ENCODE measurements at regions not wholly inside any gene's neighbourhood (a gene's known extent, or its start where the extent isn't known, plus 50 kb on each side); places are given as distances from the start of the nearest gene placed in this dataset.

DNA sequence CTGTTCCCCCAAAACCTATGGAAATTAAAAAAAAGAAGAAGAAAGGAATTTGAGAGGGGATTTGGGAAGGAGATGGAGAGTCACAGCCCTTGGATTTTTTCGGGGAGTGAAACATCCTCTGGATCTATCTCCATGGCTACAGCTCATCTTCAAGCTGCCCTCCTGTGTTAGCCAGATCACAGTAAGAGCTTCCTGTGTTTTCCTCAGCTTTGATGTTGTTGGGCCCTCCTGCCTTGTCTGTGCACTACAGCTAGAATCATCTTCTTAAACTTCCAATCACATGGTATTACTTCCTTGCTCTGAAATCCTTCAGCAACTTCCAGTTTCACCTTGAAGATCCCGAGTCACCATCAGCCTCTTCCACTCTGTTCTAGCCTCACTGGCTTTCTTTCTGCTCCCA is 207.8 kb upstream of the ZFP64 start (continued):
- TF ChIP-seq NR2F1 (CRISPR knock-in tag; IDR thresholded peaks at IDR 0.05) = no peak
- no peak for TF ChIP-seq HMG20A (CRISPR knock-in tag; IDR thresholded peaks at IDR 0.05; ENCODE audit: borderline replicate concordance)
- TF ChIP-seq ZNF12 (CRISPR knock-in tag; IDR thresholded peaks at IDR 0.05) = no peak
- TF ChIP-seq, protein P1, sequence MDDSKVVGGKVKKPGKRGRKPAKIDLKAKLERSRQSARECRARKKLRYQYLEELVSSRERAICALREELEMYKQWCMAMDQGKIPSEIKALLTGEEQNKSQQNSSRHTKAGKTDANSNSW (CRISPR knock-in tag; IDR thresholded peaks at IDR 0.05; ENCODE audit: borderline replicate concordance) = no peak

DNA sequence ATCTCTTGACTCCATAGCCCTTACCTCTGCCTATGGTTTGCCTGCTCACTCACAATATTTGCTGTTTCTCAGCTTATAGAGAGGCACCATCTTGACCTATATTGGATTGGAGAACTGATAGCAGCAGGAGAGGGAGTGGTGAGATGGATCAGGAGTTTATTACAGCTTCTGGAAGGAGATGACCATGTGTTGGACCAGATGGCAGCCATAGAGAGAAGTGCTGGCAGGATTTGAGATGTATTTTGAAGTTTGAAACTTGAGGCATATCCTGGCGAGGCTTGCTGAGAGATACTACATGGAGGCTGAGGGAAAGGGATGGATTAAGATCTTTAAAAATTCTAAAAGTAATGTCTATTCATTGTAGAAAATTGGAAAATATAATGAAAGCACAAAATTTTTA is 198.0 kb upstream of the ZFP64 start:
- WGBS (ENCODE audit: low lambda C conversion rate) = 4% methylated on average over 1 of the region's 1 CpG

More for the DNA sequence above, 198.0 kb upstream of the ZFP64 start:
- Histone ChIP-seq H2AFZ (ENCODE audit: low read length) (no peak overlapping the region), H3K4me2 (ENCODE audit: low read depth, low read length) (no peak overlapping the region), H3K79me2 (ENCODE audit: insufficient read depth, low read length) (no peaks in the 10 kb centered on the region), H3K9ac (ENCODE audit: insufficient read depth, low read depth, low read length) (no peak overlapping the region), H3K4me1 (ENCODE audit: insufficient read depth, low read length) (no peaks in the 10 kb centered on the region), H3K36me3 (replicated peaks in 1 of 2; ENCODE audit: control insufficient read depth in 1 of 2, insufficient read depth in 2 of 2, low read length in 2 of 2) (no peaks in the 10 kb centered on the region), H3K9me3 (ENCODE audit: low read length) (no peaks in the 10 kb centered on the region), H4K20me1 (ENCODE audit: insufficient read depth, low read length) (no peaks in the 10 kb centered on the region), H3K27me3 (ENCODE audit: control insufficient read depth in 1 of 2, insufficient read depth in 2 of 2, low read length in 2 of 2) (no peaks in the 10 kb centered on the region), H3K27ac (ENCODE audit: extremely low read length, insufficient read depth, low read length) (no peak overlapping the region), H3K4me3 (replicated peaks in 1 of 3; ENCODE audit: insufficient read depth in 1 of 3, low read depth in 2 of 3, low read length in 3 of 3) (no peak overlapping the region)
- BruUV-seq (replicated peaks) = no TSS peak
- no peak for FAIRE-seq
- ATAC-seq = no peak
- no peak for DNase-seq (ENCODE audit: low spot score)
- ChIA-PET POLR2A (no interaction called here), CTCF (ENCODE audit: low intra/inter-chr PET ratio, low total read pairs) (no interaction called here)
- no peak for TF ChIP-seq BRCA1 (CRISPR knock-in tag; IDR thresholded peaks at IDR 0.05)
- TF ChIP-seq PHF20 (CRISPR knock-in tag; IDR thresholded peaks at IDR 0.05) = no peak
- TF ChIP-seq ZNF138 (CRISPR knock-in tag; IDR thresholded peaks at IDR 0.05; ENCODE audit: low read depth) = no peak
- no peak for TF ChIP-seq TBP (CRISPR knock-in tag; IDR thresholded peaks at IDR 0.05)
- TF ChIP-seq ZNF605 (CRISPR knock-in tag; IDR thresholded peaks at IDR 0.05) = no peak
- no peak for TF ChIP-seq ZNF572 (CRISPR knock-in tag; IDR thresholded peaks at IDR 0.05)
- TF ChIP-seq RBFOX2 (IDR thresholded peaks at IDR 0.05; ENCODE audit: low read depth, low read length) = no peak
- no peak for TF ChIP-seq KDM2A (CRISPR knock-in tag; IDR thresholded peaks at IDR 0.05; ENCODE audit: borderline replicate concordance, low read depth)
- TF ChIP-seq, protein P2, sequence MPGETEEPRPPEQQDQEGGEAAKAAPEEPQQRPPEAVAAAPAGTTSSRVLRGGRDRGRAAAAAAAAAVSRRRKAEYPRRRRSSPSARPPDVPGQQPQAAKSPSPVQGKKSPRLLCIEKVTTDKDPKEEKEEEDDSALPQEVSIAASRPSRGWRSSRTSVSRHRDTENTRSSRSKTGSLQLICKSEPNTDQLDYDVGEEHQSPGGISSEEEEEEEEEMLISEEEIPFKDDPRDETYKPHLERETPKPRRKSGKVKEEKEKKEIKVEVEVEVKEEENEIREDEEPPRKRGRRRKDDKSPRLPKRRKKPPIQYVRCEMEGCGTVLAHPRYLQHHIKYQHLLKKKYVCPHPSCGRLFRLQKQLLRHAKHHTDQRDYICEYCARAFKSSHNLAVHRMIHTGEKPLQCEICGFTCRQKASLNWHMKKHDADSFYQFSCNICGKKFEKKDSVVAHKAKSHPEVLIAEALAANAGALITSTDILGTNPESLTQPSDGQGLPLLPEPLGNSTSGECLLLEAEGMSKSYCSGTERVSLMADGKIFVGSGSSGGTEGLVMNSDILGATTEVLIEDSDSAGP (CRISPR knock-in tag; IDR thresholded peaks at IDR 0.05; ENCODE audit: borderline replicate concordance) = no peak
- TF ChIP-seq CENPX (CRISPR knock-in tag; IDR thresholded peaks at IDR 0.05) = no peak
- no peak for TF ChIP-seq IRF2 (CRISPR knock-in tag; IDR thresholded peaks at IDR 0.05)
- no peak for TF ChIP-seq POLR2AphosphoS5 (IDR thresholded peaks at IDR 0.05; ENCODE audit: low read depth, low read length)
- no peak for TF ChIP-seq ZNF207 (IDR thresholded peaks at IDR 0.05; ENCODE audit: borderline replicate concordance)
- no peak for TF ChIP-seq ZNF333 (CRISPR knock-in tag; IDR thresholded peaks at IDR 0.05; ENCODE audit: borderline replicate concordance)
- TF ChIP-seq SRSF4 (IDR thresholded peaks at IDR 0.05; ENCODE audit: low read depth, low read length, poor library complexity, severe bottlenecking) = no peak
- TF ChIP-seq RORA (CRISPR knock-in tag; IDR thresholded peaks at IDR 0.05) = no peak
- TF ChIP-seq ZNF652 (CRISPR knock-in tag; IDR thresholded peaks at IDR 0.05; ENCODE audit: borderline replicate concordance, low read depth) = no peak
- no peak for TF ChIP-seq AHR (CRISPR knock-in tag; IDR thresholded peaks at IDR 0.05)
- no peak for TF ChIP-seq ZNF292 (CRISPR knock-in tag; IDR thresholded peaks at IDR 0.05; ENCODE audit: borderline replicate concordance, low read depth)
- no peak for TF ChIP-seq PCBP1 (IDR thresholded peaks at IDR 0.05; ENCODE audit: borderline replicate concordance, low read depth, low read length)
- in situ Hi-C loops (cut with HindIII; ENCODE audit: extremely low pct_ligation_motif_present, low pct_unique_long_range_greater_than_20kb) = loop anchor here (10.0 kb wide), 1 partner anchor 265 kb away; no protein-coding TSS in a partner anchor
- intact Hi-C loops (cut with micrococcal nuclease; ENCODE audit: unreplicated experiment) = no loop called here
